Caco-2 (cell line): ENCODE measurements at regions not wholly inside any gene's neighbourhood (a gene's known extent, or its start where the extent isn't known, plus 50 kb on each side); places are given as distances from the start of the nearest gene placed in this dataset.

Experiments
- BruUV-seq: library from RNA; stranded (reverse); fragments of 400-500 nt; replicated peaks from 2 replicates; lab custom pipeline; 2021; lab: Mats Ljungman, UMichigan
- CTCF ChIA-PET: fragments of 300-600 bp; sonication (Branson Sonifier 250); formaldehyde crosslinking; loops from one replicate; lab custom pipeline; 2022; ENCODE audit warnings: antibody characterized with exemption; lab: Charles Lee
- POLR2A ChIA-PET: fragments of 300-600 bp; sonication (Branson Sonifier 250); formaldehyde crosslinking; loops from one replicate; lab custom pipeline; 2022; ENCODE audit warnings: antibody characterized with exemption; lab: Charles Lee
- DNase-seq, 2 experiments: peaks; one replicate each; pipeline versions ENCODE4 v3.0.0 to v3.0.0-alpha.2; 2020 to 2022
- H3K27me3 ChIP-seq: replicated peaks from 2 replicates; pipeline ENCODE4 v1.6.0; 2011; ENCODE audit warnings: low read length; ENCODE audit not compliant: control insufficient read depth, insufficient read depth
- H3K36me3 ChIP-seq: 2 replicates; pipeline ENCODE4 v1.5.1; 2011; ENCODE audit warnings: low read length; ENCODE audit not compliant: control insufficient read depth, insufficient read depth
- H3K4me1 ChIP-seq: fragments of 250-450 bp; sonication (Bioruptor Pico); 2 replicates; pipeline ENCODE4 v1.5.1; 2020; ENCODE audit warnings: mild to moderate bottlenecking
- H3K4me3 ChIP-seq: 2 replicates; pipeline ENCODE4 v1.5.1; 2011; ENCODE audit warnings: low read depth, mild to moderate bottlenecking, control low read depth, low read length
- H3K9me3 ChIP-seq: fragments of 250-450 bp; sonication (Bioruptor Pico); 2 replicates; pipeline ENCODE4 v1.5.1; 2020; ENCODE audit warnings: mild to moderate bottlenecking, moderate library complexity
- H3K27ac Mint-ChIP-seq: one replicate; pipeline ENCODE4 v1.8.0; 2022; ENCODE audit warnings: mixed read lengths; ENCODE audit not compliant: unreplicated experiment
- H3K27me3 Mint-ChIP-seq: one replicate; pipeline ENCODE4 v1.8.0; 2022; ENCODE audit warnings: mixed read lengths; ENCODE audit not compliant: insufficient read depth, unreplicated experiment
- H3K36me3 Mint-ChIP-seq: one replicate; pipeline ENCODE4 v1.8.0; 2022; ENCODE audit warnings: mild to moderate bottlenecking, mixed read lengths; ENCODE audit not compliant: insufficient read depth, unreplicated experiment
- H3K4me1 Mint-ChIP-seq: one replicate; pipeline ENCODE4 v1.8.0; 2022; ENCODE audit warnings: low read depth, mixed read lengths; ENCODE audit not compliant: unreplicated experiment
- H3K4me3 Mint-ChIP-seq: one replicate; pipeline ENCODE4 v1.8.0; 2022; ENCODE audit warnings: mild to moderate bottlenecking, moderate library complexity, mixed read lengths; ENCODE audit not compliant: unreplicated experiment
- H3K9me3 Mint-ChIP-seq: one replicate; pipeline ENCODE4 v1.8.0; 2022; ENCODE audit warnings: mixed read lengths; ENCODE audit not compliant: unreplicated experiment
- CTCF ChIP-seq, 2 experiments: fragments of 200-600 bp in 1 of 2; IDR thresholded peaks; 1 replicate in 1 of 2; 2 replicates in 1 of 2; pipeline versions ENCODE4 v1.5.1 to v1.8.0; 2011 to 2022; ENCODE audit warnings: antibody characterized with exemption in 1 of 2, control low read depth in 1 of 2, inconsistent platforms in 1 of 2, low read depth in 1 of 2, low read length in 1 of 2, mild to moderate bottlenecking in 1 of 2, moderate library complexity in 1 of 2; ENCODE audit not compliant: insufficient read depth in 1 of 2, severe bottlenecking in 1 of 2, unreplicated experiment in 1 of 2
- intact Hi-C: fragments of 100-400 bp; cut with micrococcal nuclease; formaldehyde crosslinking; loops from one replicate; pipeline ENCODE4 v1.10.0; 2022; ENCODE audit not compliant: unreplicated experiment

DNA sequence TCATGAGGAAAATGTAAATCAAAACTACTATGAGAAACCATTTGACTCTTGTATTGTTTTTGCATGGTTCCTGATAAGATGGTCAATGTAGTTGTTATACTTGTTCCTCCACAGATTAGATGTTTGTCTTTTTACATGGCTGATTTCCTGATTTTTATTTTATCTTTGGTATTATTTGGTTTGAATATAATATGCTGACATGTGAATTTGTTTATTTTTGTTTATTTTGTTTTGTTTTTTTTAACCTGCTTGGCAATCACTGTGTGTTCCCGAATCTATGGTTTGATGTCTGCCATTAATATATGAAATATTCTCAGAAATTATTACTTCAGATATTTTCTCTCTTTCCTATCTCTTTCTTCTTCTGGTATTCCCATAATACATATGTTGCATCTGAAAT, 899.5 kb upstream of the ADGRB3 start:
- POLR2A ChIA-PET: no interaction called here
- H3K9me3 ChIP-seq: no peaks in the 10 kb centered on the region
- CTCF ChIA-PET: no interaction called here
- no peak overlapping the region for H3K4me3 ChIP-seq
- H3K27ac Mint-ChIP-seq: no peak overlapping the region
- H3K27me3 Mint-ChIP-seq: no peaks in the 10 kb centered on the region
- no peaks in the 10 kb centered on the region for H3K36me3 ChIP-seq
- no peaks in the 10 kb centered on the region for H3K4me1 Mint-ChIP-seq
- intact Hi-C loops: no loop called here
- no peaks in the 10 kb centered on the region for H3K36me3 Mint-ChIP-seq
- no peak overlapping the region for H3K4me3 Mint-ChIP-seq
- H3K9me3 Mint-ChIP-seq: no peaks in the 10 kb centered on the region
- no peak for TF ChIP-seq CTCF (IDR thresholded peaks at IDR 0.05; ENCODE audit: insufficient read depth in 1 of 2, low read depth in 1 of 2, low read length in 1 of 2, severe bottlenecking in 1 of 2, unreplicated experiment in 1 of 2)
- BruUV-seq: no TSS peak
- no peaks in the 10 kb centered on the region for H3K27me3 ChIP-seq
- no peaks in the 10 kb centered on the region for H3K4me1 ChIP-seq
- DNase-seq: no peak

DNA sequence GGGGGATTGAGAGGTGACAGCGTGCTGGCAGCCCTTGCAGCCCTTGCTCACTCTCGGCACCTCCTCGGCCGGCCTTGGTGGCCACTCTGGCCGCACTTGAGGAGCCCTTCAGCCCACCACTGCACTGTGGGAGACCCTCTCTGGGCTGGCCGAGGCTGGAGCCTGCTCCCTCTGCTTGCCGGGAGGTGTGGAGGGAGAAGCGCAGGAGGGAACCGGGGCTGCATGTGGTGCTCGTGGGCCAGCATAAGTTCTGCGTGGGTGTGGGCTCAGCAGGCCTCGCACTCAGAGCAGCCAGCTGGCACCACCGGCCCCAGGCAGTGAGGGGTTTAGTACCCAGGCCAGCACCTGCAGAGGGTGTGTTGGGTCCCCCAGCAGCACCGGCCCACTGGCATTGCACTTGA, 912.2 kb upstream of the ADGRB3 start:
- POLR2A ChIA-PET: no interaction called here
- no peaks in the 10 kb centered on the region for H3K27me3 ChIP-seq
- TF ChIP-seq CTCF (IDR thresholded peaks at IDR 0.05; ENCODE audit: insufficient read depth in 1 of 2, low read depth in 1 of 2, low read length in 1 of 2, severe bottlenecking in 1 of 2, unreplicated experiment in 1 of 2): no peak
- no peak overlapping the region for H3K4me3 ChIP-seq
- Mint-ChIP-seq H3K4me1 (no peaks in the 10 kb centered on the region), H3K9me3 (no peaks in the 10 kb centered on the region), H3K27ac (no peak overlapping the region), H3K36me3 (no peaks in the 10 kb centered on the region), H3K4me3 (no peak overlapping the region), H3K27me3 (no peaks in the 10 kb centered on the region)
- H3K36me3 ChIP-seq: no peaks in the 10 kb centered on the region
- CTCF ChIA-PET: no interaction called here
- DNase-seq: no peak
- H3K4me1 ChIP-seq: no peaks in the 10 kb centered on the region
- H3K9me3 ChIP-seq: no peaks in the 10 kb centered on the region
- BruUV-seq: no TSS peak
- intact Hi-C loops: no loop called here

GRCh38 chr6:67717281-67717680, 917.8 kb upstream of the ADGRB3 start:
- ChIA-PET POLR2A (no interaction called here), CTCF (no interaction called here)
- Histone ChIP-seq H3K4me3 (no peak overlapping the region), H3K4me1 (no peaks in the 10 kb centered on the region), H3K27me3 (no peaks in the 10 kb centered on the region), H3K36me3 (no peaks in the 10 kb centered on the region), H3K9me3 (no peaks in the 10 kb centered on the region)
- Mint-ChIP-seq H3K27ac (no peak overlapping the region), H3K4me3 (no peak overlapping the region), H3K27me3 (no peaks in the 10 kb centered on the region), H3K4me1 (no peaks in the 10 kb centered on the region), H3K36me3 (no peaks in the 10 kb centered on the region), H3K9me3 (no peaks in the 10 kb centered on the region)
- no TSS peak for BruUV-seq
- intact Hi-C loops: no loop called here
- no peak for DNase-seq
- no peak for TF ChIP-seq CTCF (IDR thresholded peaks at IDR 0.05; ENCODE audit: insufficient read depth in 1 of 2, low read depth in 1 of 2, low read length in 1 of 2, severe bottlenecking in 1 of 2, unreplicated experiment in 1 of 2)
